ENCODE measurements at regions not wholly inside any gene's neighbourhood (a gene's known extent, or its start where the extent isn't known, plus 50 kb on each side); places are given as distances from the start of the nearest gene placed in this dataset.
"Not testable (repeated sequence)": the region's sequence is repeated elsewhere in the genome, so short reads cannot be mapped to it uniquely, and the experiment has no call there.

GRCh38 chr3:18083273-18083590 is 340.8 kb upstream of the TBC1D5 start:
- H3K9me3 Mint-ChIP-seq (ENCODE audit: insufficient read depth); ATAC-seq; H3K4me3 Mint-ChIP-seq: not testable (repeated sequence)

GRCh38 chr3:18082551-18083272 is 340.3 kb upstream of the TBC1D5 start:
- Mint-ChIP-seq H3K27ac (no peak overlapping the region), H3K36me3 (ENCODE audit: low read depth) (no peaks in the 10 kb centered on the region), H3K27me3 (ENCODE audit: low read depth) (peaks cover 7% of the 10 kb centered on the region), H3K4me3 (no peak overlapping the region), H3K4me1 (ENCODE audit: low read depth) (peaks cover 6% of the 10 kb centered on the region), H3K9me3 (ENCODE audit: insufficient read depth) (no peaks in the 10 kb centered on the region)
- DNase-seq, result no peak
- ATAC-seq, result no peak
- CTCF ChIA-PET, result no interaction called here
- POLR2A ChIA-PET, result no interaction called here

More at GRCh38 chr3:18083273-18083590, 340.8 kb upstream of the TBC1D5 start:
- H3K36me3 Mint-ChIP-seq (ENCODE audit: low read depth); H3K27me3 Mint-ChIP-seq (ENCODE audit: low read depth); DNase-seq; POLR2A ChIA-PET; CTCF ChIA-PET; H3K27ac Mint-ChIP-seq: not testable (repeated sequence)
- H3K4me1 Mint-ChIP-seq (ENCODE audit: low read depth), result peaks cover 11% of the 10 kb centered on the region

GRCh38 chr3:18080198-18080689 is 337.8 kb upstream of the TBC1D5 start:
- Mint-ChIP-seq H3K9me3 (ENCODE audit: insufficient read depth) (no peaks in the 10 kb centered on the region), H3K27ac (no peak overlapping the region), H3K4me3 (no peak overlapping the region), H3K27me3 (ENCODE audit: low read depth) (peaks cover 4% of the 10 kb centered on the region), H3K36me3 (ENCODE audit: low read depth) (no peaks in the 10 kb centered on the region), H3K4me1 (ENCODE audit: low read depth) (no peaks in the 10 kb centered on the region)
- ChIA-PET CTCF (no interaction called here), POLR2A (no interaction called here)
- ATAC-seq (no peak), DNase-seq (no peak)

GRCh38 chr3:18079739-18080138 is 337.3 kb upstream of the TBC1D5 start:
- DNase-seq (no peak), ATAC-seq (no peak)
- H3K36me3 Mint-ChIP-seq (ENCODE audit: low read depth), result no peaks in the 10 kb centered on the region
- no peak overlapping the region for H3K4me3 Mint-ChIP-seq
- H3K27me3 Mint-ChIP-seq (ENCODE audit: low read depth), result peaks cover 3% of the 10 kb centered on the region
- ChIA-PET POLR2A (no interaction called here), CTCF (no interaction called here)
- no peaks in the 10 kb centered on the region for H3K9me3 Mint-ChIP-seq (ENCODE audit: insufficient read depth)
- no peak overlapping the region for H3K27ac Mint-ChIP-seq
- H3K4me1 Mint-ChIP-seq (ENCODE audit: low read depth), result no peaks in the 10 kb centered on the region

- ChIA-PET CTCF (no interaction called here), POLR2A (no interaction called here)
- Mint-ChIP-seq H3K27me3 (ENCODE audit: low read depth) (peaks cover 3% of the 10 kb centered on the region), H3K27ac (no peak overlapping the region), H3K9me3 (ENCODE audit: insufficient read depth) (no peaks in the 10 kb centered on the region), H3K4me3 (no peak overlapping the region), H3K4me1 (ENCODE audit: low read depth) (no peaks in the 10 kb centered on the region), H3K36me3 (ENCODE audit: low read depth) (no peaks in the 10 kb centered on the region)
- no peak for DNase-seq
- ATAC-seq, result no peak
Measured at GRCh38 chr3:18079062-18079461, 336.6 kb upstream of the TBC1D5 start.

- DNase-seq (no peak), ATAC-seq (no peak)
- ChIA-PET CTCF (no interaction called here), POLR2A (no interaction called here)
- Mint-ChIP-seq H3K27me3 (ENCODE audit: low read depth) (peaks cover 3% of the 10 kb centered on the region), H3K4me3 (no peak overlapping the region), H3K27ac (no peak overlapping the region), H3K36me3 (ENCODE audit: low read depth) (no peaks in the 10 kb centered on the region), H3K4me1 (ENCODE audit: low read depth) (no peaks in the 10 kb centered on the region), H3K9me3 (ENCODE audit: insufficient read depth) (no peaks in the 10 kb centered on the region)
Measured at GRCh38 chr3:18077128-18077840, 334.9 kb upstream of the TBC1D5 start.

GRCh38 chr3:18076301-18076700 is 333.9 kb upstream of the TBC1D5 start:
- Mint-ChIP-seq H3K36me3 (ENCODE audit: low read depth) (no peaks in the 10 kb centered on the region), H3K27me3 (ENCODE audit: low read depth) (peaks cover 3% of the 10 kb centered on the region), H3K4me1 (ENCODE audit: low read depth) (peaks cover 7% of the 10 kb centered on the region), H3K27ac (no peak overlapping the region), H3K9me3 (ENCODE audit: insufficient read depth) (no peaks in the 10 kb centered on the region), H3K4me3 (no peak overlapping the region)
- ChIA-PET CTCF (no interaction called here), POLR2A (no interaction called here)
- no peak for ATAC-seq
- DNase-seq, result no peak

GRCh38 chr3:18075799-18076198 is 333.4 kb upstream of the TBC1D5 start:
- Mint-ChIP-seq H3K27ac (no peak overlapping the region), H3K4me3 (no peak overlapping the region), H3K36me3 (ENCODE audit: low read depth) (no peaks in the 10 kb centered on the region), H3K27me3 (ENCODE audit: low read depth) (peaks cover 3% of the 10 kb centered on the region), H3K9me3 (ENCODE audit: insufficient read depth) (no peaks in the 10 kb centered on the region), H3K4me1 (ENCODE audit: low read depth) (peaks cover 7% of the 10 kb centered on the region)
- CTCF ChIA-PET, result no interaction called here
- ATAC-seq (no peak), DNase-seq (no peak)
- POLR2A ChIA-PET, result no interaction called here

GRCh38 chr3:18071833-18072232 is 329.4 kb upstream of the TBC1D5 start:
- ChIA-PET CTCF (no interaction called here), POLR2A (no interaction called here)
- ATAC-seq (no peak), DNase-seq (no peak)
- no peak overlapping the region for H3K4me3 Mint-ChIP-seq
- H3K27me3 Mint-ChIP-seq (ENCODE audit: low read depth), result no peaks in the 10 kb centered on the region
- H3K4me1 Mint-ChIP-seq (ENCODE audit: low read depth), result peaks cover 7% of the 10 kb centered on the region
- no peaks in the 10 kb centered on the region for H3K9me3 Mint-ChIP-seq (ENCODE audit: insufficient read depth)
- no peak overlapping the region for H3K27ac Mint-ChIP-seq
- no peaks in the 10 kb centered on the region for H3K36me3 Mint-ChIP-seq (ENCODE audit: low read depth)

- Mint-ChIP-seq H3K9me3 (ENCODE audit: insufficient read depth) (no peaks in the 10 kb centered on the region), H3K27me3 (ENCODE audit: low read depth) (no peaks in the 10 kb centered on the region), H3K27ac (no peak overlapping the region), H3K4me1 (ENCODE audit: low read depth) (peaks cover 7% of the 10 kb centered on the region), H3K4me3 (no peak overlapping the region), H3K36me3 (ENCODE audit: low read depth) (no peaks in the 10 kb centered on the region)
- DNase-seq (no peak), ATAC-seq (no peak)
- CTCF ChIA-PET, result no interaction called here
- POLR2A ChIA-PET, result no interaction called here
Measured at GRCh38 chr3:18070944-18071343, 328.5 kb upstream of the TBC1D5 start.

- Mint-ChIP-seq H3K27ac (no peak overlapping the region), H3K27me3 (ENCODE audit: low read depth) (no peaks in the 10 kb centered on the region), H3K36me3 (ENCODE audit: low read depth) (no peaks in the 10 kb centered on the region), H3K4me3 (no peak overlapping the region), H3K4me1 (ENCODE audit: low read depth) (peaks cover 7% of the 10 kb centered on the region), H3K9me3 (ENCODE audit: insufficient read depth) (no peaks in the 10 kb centered on the region)
- no peak for DNase-seq
- no peak for ATAC-seq
- ChIA-PET POLR2A (no interaction called here), CTCF (no interaction called here)
Measured at GRCh38 chr3:18070231-18070630, 327.8 kb upstream of the TBC1D5 start.

- ChIA-PET POLR2A (no interaction called here), CTCF (no interaction called here)
- Mint-ChIP-seq H3K9me3 (ENCODE audit: insufficient read depth) (no peaks in the 10 kb centered on the region), H3K4me3 (no peak overlapping the region), H3K36me3 (ENCODE audit: low read depth) (no peaks in the 10 kb centered on the region), H3K27me3 (ENCODE audit: low read depth) (no peaks in the 10 kb centered on the region), H3K4me1 (ENCODE audit: low read depth) (peaks cover 7% of the 10 kb centered on the region), H3K27ac (no peak overlapping the region)
- DNase-seq, result no peak
- ATAC-seq, result no peak
Measured at GRCh38 chr3:18069568-18069967, 327.1 kb upstream of the TBC1D5 start.
